GM21576 (cell line): ENCODE measurements at regions not wholly inside any gene's neighbourhood (a gene's known extent, or its start where the extent isn't known, plus 50 kb on each side); places are given as distances from the start of the nearest gene placed in this dataset.
A peak's percentile ranks its signal among the peaks of the same experiment; 100 is the strongest.
"Not testable (repeated sequence)": the region's sequence is repeated elsewhere in the genome, so short reads cannot be mapped to it uniquely, and the experiment has no call there.

Source experiments
- ATAC-seq: cut with Tn5 transposase; IDR thresholded peaks from one replicate; pipeline ENCODE4 v1.9.1; 2021; ENCODE audit warnings: mild to moderate bottlenecking, moderate library complexity; ENCODE audit not compliant: unreplicated experiment

GRCh38 chr7:7042286-7042893 lies 140.0 kb upstream of the C1GALT1 start:
- not testable (repeated sequence) for ATAC-seq

- no peak for ATAC-seq
Observed at GRCh38 chr7:7044806-7045205, 137.5 kb upstream of the C1GALT1 start.

- ATAC-seq = no peak
Observed at GRCh38 chr7:7048213-7048612, 134.1 kb upstream of the C1GALT1 start.

DNA sequence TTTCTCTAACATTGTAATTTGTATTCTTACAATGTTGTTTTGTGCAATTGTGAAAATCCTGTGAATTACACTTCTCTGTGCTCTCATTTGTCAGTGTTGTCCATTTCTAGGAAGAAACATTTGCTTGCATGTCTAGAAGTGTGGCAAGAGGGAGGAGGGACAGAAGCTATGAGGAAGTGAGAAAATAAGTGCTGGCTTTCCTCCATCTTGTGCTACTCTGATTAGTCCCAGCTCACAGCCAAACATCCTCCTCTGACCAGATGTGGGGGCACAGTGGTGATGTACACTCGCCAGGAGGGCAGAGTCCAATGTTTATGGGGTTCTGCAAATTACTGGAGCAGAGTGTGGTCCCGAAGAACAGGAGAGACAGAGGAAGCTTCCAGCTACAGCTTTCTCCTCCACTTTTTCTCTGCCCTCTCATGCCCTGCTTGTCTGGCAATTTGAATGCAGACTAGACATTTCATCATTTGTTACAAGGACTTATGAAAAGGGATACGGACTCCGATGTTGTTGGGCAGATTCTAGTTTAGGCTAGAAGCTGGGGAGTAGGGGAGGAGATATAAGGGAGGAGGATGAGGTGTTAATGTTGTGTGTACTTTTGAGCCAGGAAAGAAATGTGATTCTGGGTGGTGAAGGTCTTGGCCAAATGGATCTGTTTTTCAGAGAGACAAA lies 131.0 kb upstream of the C1GALT1 start:
- ATAC-seq = peak; percentile 84

GRCh38 chr7:7054252-7054830 lies 128.0 kb upstream of the C1GALT1 start:
- ATAC-seq = no peak

- ATAC-seq = no peak
Observed at GRCh38 chr7:7060828-7061599, 121.3 kb upstream of the C1GALT1 start.

DNA sequence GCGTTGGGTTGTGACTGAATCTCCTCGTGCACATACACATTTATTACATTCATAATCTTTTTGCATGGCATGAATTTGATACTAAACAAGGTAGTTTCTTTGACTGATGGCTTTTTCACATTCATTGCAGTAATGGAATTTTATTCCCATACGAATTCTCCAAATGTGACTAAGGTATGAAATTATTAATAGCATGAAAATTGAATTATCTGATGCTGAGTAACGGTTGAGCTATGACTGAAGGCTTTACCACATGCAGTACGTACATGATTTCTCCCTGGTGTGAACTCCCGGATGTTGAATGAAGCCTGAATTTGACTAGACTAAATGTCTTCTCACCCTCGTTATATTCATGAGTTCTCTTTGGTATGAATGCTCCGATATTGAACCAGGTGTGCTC lies 104.4 kb upstream of the C1GALT1 start:
- no peak for ATAC-seq

DNA sequence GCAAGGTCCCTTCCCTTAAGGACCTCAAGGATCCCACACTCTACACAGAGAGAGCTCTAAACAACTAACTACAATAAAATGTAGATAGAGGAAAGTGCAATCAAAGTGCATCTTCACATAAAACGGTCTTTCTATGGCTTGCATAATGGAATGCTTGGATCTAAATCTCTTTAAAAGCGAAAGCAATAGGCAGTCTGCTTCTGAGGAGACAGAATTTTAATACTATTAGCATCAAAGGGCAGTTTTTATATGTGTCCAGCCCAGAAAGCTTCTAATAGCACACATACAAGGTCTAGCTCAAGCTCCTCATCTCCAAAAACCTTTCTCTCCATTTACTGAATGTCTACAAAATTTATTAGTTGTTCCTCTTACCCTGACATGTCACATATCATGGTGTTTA lies 101.5 kb upstream of the C1GALT1 start:
- ATAC-seq = no peak

GRCh38 chr7:7090460-7090859 lies 91.9 kb upstream of the C1GALT1 start:
- ATAC-seq = no peak

- no peak for ATAC-seq
Observed at GRCh38 chr7:7098280-7098818, 84.0 kb upstream of the C1GALT1 start.

GRCh38 chr7:7099584-7100014 lies 82.7 kb upstream of the C1GALT1 start:
- no peak for ATAC-seq

GRCh38 chr7:7100432-7100849 lies 81.9 kb upstream of the C1GALT1 start:
- no peak for ATAC-seq

- ATAC-seq = no peak
Observed at GRCh38 chr7:7102906-7103305, 79.4 kb upstream of the C1GALT1 start.

DNA sequence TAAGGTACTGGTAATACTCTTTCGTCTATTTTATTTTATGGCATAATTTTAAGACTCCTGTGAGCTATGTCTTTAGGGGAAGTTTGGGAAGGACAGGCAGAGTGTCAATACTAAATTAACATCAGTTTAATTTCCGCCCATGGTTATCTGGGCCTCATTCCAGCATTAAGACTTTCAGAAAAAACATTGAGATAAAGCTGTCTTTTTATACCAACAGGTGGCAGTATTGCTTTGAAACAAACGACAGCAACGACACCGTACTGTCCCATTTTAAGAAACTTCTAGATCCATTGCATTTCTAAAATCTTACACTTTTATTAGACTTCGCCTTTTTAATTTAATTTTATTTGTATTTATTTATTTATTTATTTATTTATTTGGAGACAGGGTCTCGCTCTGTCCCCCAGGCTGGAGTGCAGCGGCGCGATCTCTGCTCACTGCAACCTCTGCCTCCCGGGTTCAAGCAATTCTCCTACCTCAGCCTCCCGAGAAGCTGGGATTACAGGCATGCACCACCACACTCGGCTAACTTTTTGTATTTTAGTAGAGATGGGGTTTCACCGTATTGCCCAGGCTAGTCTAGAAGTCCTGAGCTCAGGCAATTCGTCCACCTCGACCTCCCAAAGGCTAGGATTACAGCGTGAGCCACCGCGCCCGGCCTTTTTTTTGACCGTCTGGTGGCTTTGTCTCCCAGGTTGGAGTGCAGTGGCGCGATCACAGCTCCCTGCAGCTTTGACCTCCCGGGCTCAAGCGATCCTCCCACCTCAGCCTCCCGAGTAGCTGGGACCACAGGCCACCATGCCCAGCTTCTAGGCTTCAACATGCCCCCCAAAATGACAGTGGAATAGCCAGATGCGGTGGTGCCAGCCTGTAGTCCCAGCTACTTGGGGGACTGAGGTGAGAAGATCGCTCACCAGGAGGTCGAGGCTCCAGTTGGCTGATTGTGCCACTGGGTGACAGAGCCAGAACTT lies 78.7 kb upstream of the C1GALT1 start:
- peak; percentile 58 for ATAC-seq

- no peak for ATAC-seq
Observed at GRCh38 chr7:7104314-7104698, 78.0 kb upstream of the C1GALT1 start.

DNA sequence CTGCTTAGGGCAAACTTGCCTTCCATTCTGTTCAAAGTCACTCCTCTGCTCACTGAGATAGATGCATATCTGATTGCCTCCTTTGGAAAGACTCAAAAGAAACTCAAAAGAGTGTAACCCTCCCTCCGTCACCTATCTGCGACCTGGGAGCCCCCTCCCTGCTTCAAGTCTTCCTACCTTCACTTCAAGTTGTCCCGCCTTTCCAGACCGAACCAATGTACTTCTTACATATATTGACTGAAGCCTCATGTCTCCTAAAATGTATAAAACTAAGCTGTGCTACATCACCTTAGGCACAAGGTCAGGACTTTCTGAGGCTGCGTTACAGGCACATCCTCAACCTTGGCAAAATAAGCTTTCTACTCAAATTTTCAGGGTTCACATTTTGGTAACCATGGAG lies 77.4 kb upstream of the C1GALT1 start:
- no peak for ATAC-seq

GRCh38 chr7:7105800-7106582 lies 76.4 kb upstream of the C1GALT1 start:
- ATAC-seq = no peak

GRCh38 chr7:7108931-7109330 lies 73.4 kb upstream of the C1GALT1 start:
- no peak for ATAC-seq

- ATAC-seq = no peak
Observed at GRCh38 chr7:7109934-7110333, 72.4 kb upstream of the C1GALT1 start.
